WTC11 (cell line): ENCODE measurements at regions not wholly inside any gene's neighbourhood (a gene's known extent, or its start where the extent isn't known, plus 50 kb on each side); places are given as distances from the start of the nearest gene placed in this dataset.

Experiments
- CREB1 ChIP-seq: sonication (generic); formaldehyde crosslinking; IDR thresholded peaks from 2 replicates; pipeline ENCODE4 v1.8.0; 2023; ENCODE audit warnings: mild to moderate bottlenecking, missing genetic modification reagents
- GABPB1 ChIP-seq: sonication (generic); formaldehyde crosslinking; IDR thresholded peaks from 2 replicates; pipeline ENCODE4 v1.8.1; 2023; ENCODE audit warnings: mild to moderate bottlenecking, missing genetic modification reagents
- NFE2L1 ChIP-seq: sonication (generic); formaldehyde crosslinking; IDR thresholded peaks from 2 replicates; pipeline ENCODE4 v1.8.1; 2023; ENCODE audit warnings: missing genetic modification reagents
- TF ChIP-seq, protein P1 (sequence below): fragments of 200-600 bp; IDR thresholded peaks from 2 replicates; pipeline ENCODE4 v1.8.0; 2022; ENCODE audit warnings: antibody characterized with exemption

- TF ChIP-seq, protein P1, sequence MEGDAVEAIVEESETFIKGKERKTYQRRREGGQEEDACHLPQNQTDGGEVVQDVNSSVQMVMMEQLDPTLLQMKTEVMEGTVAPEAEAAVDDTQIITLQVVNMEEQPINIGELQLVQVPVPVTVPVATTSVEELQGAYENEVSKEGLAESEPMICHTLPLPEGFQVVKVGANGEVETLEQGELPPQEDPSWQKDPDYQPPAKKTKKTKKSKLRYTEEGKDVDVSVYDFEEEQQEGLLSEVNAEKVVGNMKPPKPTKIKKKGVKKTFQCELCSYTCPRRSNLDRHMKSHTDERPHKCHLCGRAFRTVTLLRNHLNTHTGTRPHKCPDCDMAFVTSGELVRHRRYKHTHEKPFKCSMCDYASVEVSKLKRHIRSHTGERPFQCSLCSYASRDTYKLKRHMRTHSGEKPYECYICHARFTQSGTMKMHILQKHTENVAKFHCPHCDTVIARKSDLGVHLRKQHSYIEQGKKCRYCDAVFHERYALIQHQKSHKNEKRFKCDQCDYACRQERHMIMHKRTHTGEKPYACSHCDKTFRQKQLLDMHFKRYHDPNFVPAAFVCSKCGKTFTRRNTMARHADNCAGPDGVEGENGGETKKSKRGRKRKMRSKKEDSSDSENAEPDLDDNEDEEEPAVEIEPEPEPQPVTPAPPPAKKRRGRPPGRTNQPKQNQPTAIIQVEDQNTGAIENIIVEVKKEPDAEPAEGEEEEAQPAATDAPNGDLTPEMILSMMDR: no peak
- no peak for TF ChIP-seq GABPB1 (CRISPR knock-in tag)
- TF ChIP-seq NFE2L1 (CRISPR knock-in tag): no peak
- no peak for TF ChIP-seq CREB1 (CRISPR knock-in tag)
Observed at GRCh38 chr16:64780445-64780844, 341.4 kb downstream of the CDH11 start.
